ENCODE measurements at regions not wholly inside any gene's neighbourhood (a gene's known extent, or its start where the extent isn't known, plus 50 kb on each side); places are given as distances from the start of the nearest gene placed in this dataset.
"Not testable (repeated sequence)": the region's sequence is repeated elsewhere in the genome, so short reads cannot be mapped to it uniquely, and the experiment has no call there.

- no peak overlapping the region for H3K9ac ChIP-seq
- no peaks in the 10 kb centered on the region for H4K20me1 ChIP-seq (ENCODE audit: insufficient read depth)
- H3K79me2 ChIP-seq (ENCODE audit: insufficient read depth, low read depth), result no peaks in the 10 kb centered on the region
- H3K36me3 ChIP-seq (ENCODE audit: insufficient read depth), result no peaks in the 10 kb centered on the region
- no peak overlapping the region for H3K4me3 ChIP-seq (IDR thresholded peaks at IDR 0.05; ENCODE audit: insufficient read depth, low read depth, low read length)
- H2AFZ ChIP-seq (ENCODE audit: low read depth), result no peak overlapping the region
- no peak overlapping the region for H3K27ac ChIP-seq
- no peaks in the 10 kb centered on the region for H3K4me1 ChIP-seq (ENCODE audit: low read depth, poor library complexity, severe bottlenecking)
- no peak overlapping the region for H3K4me2 ChIP-seq
- no peaks in the 10 kb centered on the region for H3K27me3 ChIP-seq (ENCODE audit: insufficient read depth, low read depth)
- TF ChIP-seq CTCF (conservative IDR thresholded peaks at IDR 0.05; ENCODE audit: low read depth, low read length), result no peak
These were observed 144.6 kb downstream of the UTRN start for GRCh38 chr6:144429753-144430152.

GRCh38 chr6:144433446-144433845, 148.3 kb downstream of the UTRN start:
- not testable (repeated sequence) for H3K4me3 ChIP-seq (IDR thresholded peaks at IDR 0.05; ENCODE audit: insufficient read depth, low read depth, low read length); H3K79me2 ChIP-seq (ENCODE audit: insufficient read depth, low read depth); H3K27ac ChIP-seq; H4K20me1 ChIP-seq (ENCODE audit: insufficient read depth); H3K27me3 ChIP-seq (ENCODE audit: insufficient read depth, low read depth); H2AFZ ChIP-seq (ENCODE audit: low read depth); H3K36me3 ChIP-seq (ENCODE audit: insufficient read depth); H3K4me1 ChIP-seq (ENCODE audit: low read depth, poor library complexity, severe bottlenecking); H3K4me2 ChIP-seq; H3K9ac ChIP-seq

- TF ChIP-seq CTCF (conservative IDR thresholded peaks at IDR 0.05; ENCODE audit: low read depth, low read length), result no peak
- no peak overlapping the region for H3K4me2 ChIP-seq
- no peaks in the 10 kb centered on the region for H3K4me1 ChIP-seq (ENCODE audit: low read depth, poor library complexity, severe bottlenecking)
- no peak overlapping the region for H3K4me3 ChIP-seq (IDR thresholded peaks at IDR 0.05; ENCODE audit: insufficient read depth, low read depth, low read length)
- H4K20me1 ChIP-seq (ENCODE audit: insufficient read depth), result no peaks in the 10 kb centered on the region
- H3K36me3 ChIP-seq (ENCODE audit: insufficient read depth), result no peaks in the 10 kb centered on the region
- H3K27me3 ChIP-seq (ENCODE audit: insufficient read depth, low read depth), result no peaks in the 10 kb centered on the region
- no peak overlapping the region for H2AFZ ChIP-seq (ENCODE audit: low read depth)
- no peak overlapping the region for H3K9ac ChIP-seq
- H3K27ac ChIP-seq, result no peak overlapping the region
- H3K79me2 ChIP-seq (ENCODE audit: insufficient read depth, low read depth), result no peaks in the 10 kb centered on the region
These were observed 149.3 kb downstream of the UTRN start for GRCh38 chr6:144434308-144434990.

- no peaks in the 10 kb centered on the region for H3K27me3 ChIP-seq (ENCODE audit: insufficient read depth, low read depth)
- no peaks in the 10 kb centered on the region for H3K79me2 ChIP-seq (ENCODE audit: insufficient read depth, low read depth)
- no peak for TF ChIP-seq CTCF (conservative IDR thresholded peaks at IDR 0.05; ENCODE audit: low read depth, low read length)
- no peak overlapping the region for H3K4me3 ChIP-seq (IDR thresholded peaks at IDR 0.05; ENCODE audit: insufficient read depth, low read depth, low read length)
- H2AFZ ChIP-seq (ENCODE audit: low read depth), result no peak overlapping the region
- no peak overlapping the region for H3K9ac ChIP-seq
- no peaks in the 10 kb centered on the region for H3K4me1 ChIP-seq (ENCODE audit: low read depth, poor library complexity, severe bottlenecking)
- no peaks in the 10 kb centered on the region for H4K20me1 ChIP-seq (ENCODE audit: insufficient read depth)
- no peak overlapping the region for H3K27ac ChIP-seq
- H3K4me2 ChIP-seq, result no peak overlapping the region
- H3K36me3 ChIP-seq (ENCODE audit: insufficient read depth), result no peaks in the 10 kb centered on the region
These were observed 150.7 kb downstream of the UTRN start for GRCh38 chr6:144435602-144436426.

GRCh38 chr6:144437105-144437504, 152.0 kb downstream of the UTRN start:
- H3K4me3 ChIP-seq (IDR thresholded peaks at IDR 0.05; ENCODE audit: insufficient read depth, low read depth, low read length), result no peak overlapping the region
- H3K27ac ChIP-seq, result no peak overlapping the region
- no peak overlapping the region for H3K9ac ChIP-seq
- H2AFZ ChIP-seq (ENCODE audit: low read depth), result no peak overlapping the region
- H3K79me2 ChIP-seq (ENCODE audit: insufficient read depth, low read depth), result no peaks in the 10 kb centered on the region
- no peak for TF ChIP-seq CTCF (conservative IDR thresholded peaks at IDR 0.05; ENCODE audit: low read depth, low read length)
- H3K4me2 ChIP-seq, result no peak overlapping the region
- no peaks in the 10 kb centered on the region for H3K4me1 ChIP-seq (ENCODE audit: low read depth, poor library complexity, severe bottlenecking)
- no peaks in the 10 kb centered on the region for H3K36me3 ChIP-seq (ENCODE audit: insufficient read depth)
- no peaks in the 10 kb centered on the region for H3K27me3 ChIP-seq (ENCODE audit: insufficient read depth, low read depth)
- H4K20me1 ChIP-seq (ENCODE audit: insufficient read depth), result no peaks in the 10 kb centered on the region

Measured in KMS-11 (cell line).